ENCODE measurements at regions not wholly inside any gene's neighbourhood (a gene's known extent, or its start where the extent isn't known, plus 50 kb on each side); places are given as distances from the start of the nearest gene placed in this dataset.

- no peak overlapping the region for H3K4me3 ChIP-seq
- no peak overlapping the region for H3K27ac ChIP-seq
- H3K27me3 ChIP-seq = no peaks in the 10 kb centered on the region
- no peaks in the 10 kb centered on the region for H3K4me1 ChIP-seq
- no peak for DNase-seq
- intact Hi-C loops (cut with DNase I) = no loop called here
- WGBS, 2 donors = 23 to 44% methylated on average over 1 of the region's 1 CpG
- no peaks in the 10 kb centered on the region for H3K9me3 ChIP-seq
- no peaks in the 10 kb centered on the region for H3K36me3 ChIP-seq
- no peak for TF ChIP-seq POLR2AphosphoS5 (IDR thresholded peaks at IDR 0.05)
- no peak for TF ChIP-seq EP300 (IDR thresholded peaks at IDR 0.05)
- TF ChIP-seq POLR2A (IDR thresholded peaks at IDR 0.05) = no peak
- TF ChIP-seq, protein P1, sequence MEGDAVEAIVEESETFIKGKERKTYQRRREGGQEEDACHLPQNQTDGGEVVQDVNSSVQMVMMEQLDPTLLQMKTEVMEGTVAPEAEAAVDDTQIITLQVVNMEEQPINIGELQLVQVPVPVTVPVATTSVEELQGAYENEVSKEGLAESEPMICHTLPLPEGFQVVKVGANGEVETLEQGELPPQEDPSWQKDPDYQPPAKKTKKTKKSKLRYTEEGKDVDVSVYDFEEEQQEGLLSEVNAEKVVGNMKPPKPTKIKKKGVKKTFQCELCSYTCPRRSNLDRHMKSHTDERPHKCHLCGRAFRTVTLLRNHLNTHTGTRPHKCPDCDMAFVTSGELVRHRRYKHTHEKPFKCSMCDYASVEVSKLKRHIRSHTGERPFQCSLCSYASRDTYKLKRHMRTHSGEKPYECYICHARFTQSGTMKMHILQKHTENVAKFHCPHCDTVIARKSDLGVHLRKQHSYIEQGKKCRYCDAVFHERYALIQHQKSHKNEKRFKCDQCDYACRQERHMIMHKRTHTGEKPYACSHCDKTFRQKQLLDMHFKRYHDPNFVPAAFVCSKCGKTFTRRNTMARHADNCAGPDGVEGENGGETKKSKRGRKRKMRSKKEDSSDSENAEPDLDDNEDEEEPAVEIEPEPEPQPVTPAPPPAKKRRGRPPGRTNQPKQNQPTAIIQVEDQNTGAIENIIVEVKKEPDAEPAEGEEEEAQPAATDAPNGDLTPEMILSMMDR (IDR thresholded peaks at IDR 0.05) = no peak
Measured at GRCh38 chr2:78873526-78873925, 152.0 kb upstream of the REG3G start.

DNA sequence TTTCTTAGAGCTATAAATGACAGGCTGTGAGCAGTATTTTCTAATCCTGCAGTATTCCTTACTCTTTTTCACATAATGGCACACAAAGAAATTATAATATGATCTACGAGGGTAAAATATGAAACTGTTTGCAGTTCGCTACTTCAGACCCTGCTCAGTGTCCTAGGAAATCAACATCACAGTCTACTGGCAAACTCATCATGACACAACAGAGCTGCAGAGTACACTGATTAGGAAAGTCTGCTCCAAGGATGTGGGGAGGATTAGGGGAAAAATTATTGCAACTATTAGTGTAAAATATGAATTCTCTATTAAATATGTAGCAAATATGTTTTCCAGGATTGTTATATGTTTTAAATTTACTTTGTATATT, 149.2 kb upstream of the REG3G start:
- intact Hi-C loops (cut with DNase I) = no loop called here
- TF ChIP-seq, protein P1 (IDR thresholded peaks at IDR 0.05) = no peak
- TF ChIP-seq POLR2A (IDR thresholded peaks at IDR 0.05) (no peak), POLR2AphosphoS5 (IDR thresholded peaks at IDR 0.05) (no peak), EP300 (IDR thresholded peaks at IDR 0.05) (no peak)
- WGBS, 2 donors = 69 to 71% methylated on average over 2 of the region's 2 CpGs

GRCh38 chr2:78887446-78887845, 138.1 kb upstream of the REG3G start:
- TF ChIP-seq POLR2AphosphoS5 (IDR thresholded peaks at IDR 0.05) = no peak
- no peak for TF ChIP-seq POLR2A (IDR thresholded peaks at IDR 0.05)
- no peak for TF ChIP-seq EP300 (IDR thresholded peaks at IDR 0.05)
- TF ChIP-seq, protein P1 (IDR thresholded peaks at IDR 0.05) = no peak
- no peak overlapping the region for H3K27ac ChIP-seq
- H3K27me3 ChIP-seq = no peaks in the 10 kb centered on the region
- H3K9me3 ChIP-seq = no peaks in the 10 kb centered on the region
- WGBS, 2 donors = 70 to 82% methylated on average over 1 of the region's 1 CpG
- no peaks in the 10 kb centered on the region for H3K4me1 ChIP-seq
- H3K4me3 ChIP-seq = no peak overlapping the region
- DNase-seq = no peak
- no peaks in the 10 kb centered on the region for H3K36me3 ChIP-seq
- intact Hi-C loops (cut with DNase I) = no loop called here

More for the DNA sequence above, 149.2 kb upstream of the REG3G start:
- Histone ChIP-seq H3K27ac (no peak overlapping the region), H3K27me3 (no peaks in the 10 kb centered on the region), H3K4me1 (no peaks in the 10 kb centered on the region), H3K4me3 (no peak overlapping the region), H3K9me3 (peaks cover 0 to 2% (median 0%) of the 10 kb centered on the region in 4 donors), H3K36me3 (no peaks in the 10 kb centered on the region)
- DNase-seq = no peak

DNA sequence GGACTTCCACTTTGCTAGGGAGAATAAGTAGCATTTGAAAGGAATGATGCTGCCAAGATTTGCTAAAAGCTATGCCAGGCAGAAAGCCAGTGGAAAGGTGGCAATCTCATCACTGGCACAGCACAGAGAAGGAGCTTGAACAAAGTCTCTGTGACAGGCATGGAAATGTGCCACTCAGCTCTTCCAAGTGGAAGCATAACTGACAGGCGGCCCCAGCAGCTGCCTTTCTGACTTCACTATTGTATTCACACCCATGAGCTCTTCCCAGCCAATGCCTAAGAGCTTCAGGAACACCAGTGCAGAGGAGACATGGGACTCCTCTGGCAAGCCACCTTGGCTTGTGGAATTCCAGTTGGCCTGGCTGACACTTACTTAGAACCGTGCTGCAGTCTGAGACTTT, 134.6 kb upstream of the REG3G start:
- no peak for DNase-seq
- Histone ChIP-seq H3K27me3 (no peaks in the 10 kb centered on the region), H3K4me1 (no peaks in the 10 kb centered on the region), H3K4me3 (no peak overlapping the region), H3K27ac (no peak overlapping the region), H3K36me3 (no peaks in the 10 kb centered on the region), H3K9me3 (no peaks in the 10 kb centered on the region)
- TF ChIP-seq POLR2A (IDR thresholded peaks at IDR 0.05) = no peak
- no peak for TF ChIP-seq EP300 (IDR thresholded peaks at IDR 0.05)
- TF ChIP-seq, protein P1 (IDR thresholded peaks at IDR 0.05) = no peak
- TF ChIP-seq POLR2AphosphoS5 (IDR thresholded peaks at IDR 0.05) = no peak
- intact Hi-C loops (cut with DNase I) = no loop called here
- 75 to 83% methylated on average over 2 of the region's 2 CpGs for WGBS, 2 donors

- TF ChIP-seq EP300 (IDR thresholded peaks at IDR 0.05) (no peak), POLR2A (IDR thresholded peaks at IDR 0.05) (no peak)
- TF ChIP-seq, protein P1 (IDR thresholded peaks at IDR 0.05) = no peak
- Histone ChIP-seq H3K4me3 (no peak overlapping the region), H3K9me3 (no peaks in the 10 kb centered on the region), H3K4me1 (no peaks in the 10 kb centered on the region), H3K27me3 (no peaks in the 10 kb centered on the region), H3K36me3 (no peaks in the 10 kb centered on the region), H3K27ac (no peak overlapping the region)
- DNase-seq = no peak
- intact Hi-C loops (cut with DNase I) = no loop called here
- 75 to 84% methylated on average over 3 of the region's 3 CpGs for WGBS, 2 donors
Measured at GRCh38 chr2:78892295-78892694, 133.2 kb upstream of the REG3G start.

Measured in sigmoid colon (tissue), 6 donors.